HK-2 (cell line): ENCODE measurements at regions not wholly inside any gene's neighbourhood (a gene's known extent, or its start where the extent isn't known, plus 50 kb on each side); places are given as distances from the start of the nearest gene placed in this dataset.

ENCODE experiments used
- DNase-seq: peaks from one replicate; pipeline ENCODE4 v3.0.0-alpha.2; 2018; ENCODE audit not compliant: unreplicated experiment

DNA sequence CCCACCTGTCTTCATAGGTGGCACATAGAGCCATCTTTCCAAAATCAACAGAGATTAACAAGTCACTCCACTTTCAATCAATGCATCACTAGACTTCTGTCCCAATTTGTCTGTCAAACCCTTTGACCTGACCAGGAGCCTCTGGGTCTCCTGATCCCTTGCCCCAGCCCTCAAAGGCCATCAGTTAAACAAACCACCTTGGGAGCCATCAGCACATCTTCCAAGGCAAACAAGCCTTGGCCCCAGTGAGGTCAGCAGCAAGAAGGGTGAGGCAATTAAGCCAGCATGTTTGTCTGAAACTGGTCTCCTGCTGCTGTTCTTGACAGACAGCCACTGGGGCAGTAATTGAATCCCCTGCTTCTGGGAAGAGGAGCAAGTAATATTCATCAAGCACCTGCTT is 742.8 kb upstream of the TBX3 start:
- DNase-seq, result no peak

DNA sequence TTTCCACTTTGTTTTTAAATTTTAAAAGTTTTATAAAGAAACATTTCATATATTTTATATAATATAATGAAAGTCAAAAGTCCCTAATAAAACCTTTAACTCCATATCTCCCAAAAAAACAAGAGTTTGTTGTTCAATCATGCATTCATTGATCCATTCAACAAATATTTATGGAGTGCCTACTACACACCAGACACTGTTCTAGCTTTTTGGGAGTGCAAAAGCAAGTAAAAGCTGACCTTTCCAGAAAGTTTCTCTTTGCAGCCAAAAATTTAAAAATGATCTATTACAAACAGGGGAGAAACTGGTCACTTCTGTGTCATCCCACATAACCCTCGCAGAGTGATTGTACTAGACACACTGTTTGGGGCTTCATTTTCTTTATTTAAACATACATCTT is 740.0 kb upstream of the TBX3 start:
- no peak for DNase-seq

DNA sequence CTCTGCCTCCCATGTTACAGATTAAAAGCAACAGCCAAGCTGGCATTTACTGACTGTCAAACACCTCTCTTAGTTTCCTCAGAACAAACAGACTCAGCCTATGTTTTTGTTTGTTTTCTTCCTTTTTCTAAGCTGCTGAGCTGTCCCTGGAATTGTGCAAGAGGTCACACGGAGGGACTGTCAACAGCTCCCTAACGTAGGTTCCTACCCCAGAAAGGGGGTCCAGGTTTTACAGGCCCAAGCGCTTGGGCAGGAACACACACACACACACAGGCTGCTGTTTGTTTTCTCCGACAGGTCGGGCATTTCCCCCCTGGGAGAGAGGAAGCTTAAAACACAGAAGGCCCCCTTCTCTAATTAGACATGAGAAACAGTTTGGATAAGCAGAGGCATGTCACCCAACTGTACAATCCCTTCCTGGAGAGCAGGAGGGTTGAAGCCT is 739.6 kb upstream of the TBX3 start:
- no peak for DNase-seq

DNA sequence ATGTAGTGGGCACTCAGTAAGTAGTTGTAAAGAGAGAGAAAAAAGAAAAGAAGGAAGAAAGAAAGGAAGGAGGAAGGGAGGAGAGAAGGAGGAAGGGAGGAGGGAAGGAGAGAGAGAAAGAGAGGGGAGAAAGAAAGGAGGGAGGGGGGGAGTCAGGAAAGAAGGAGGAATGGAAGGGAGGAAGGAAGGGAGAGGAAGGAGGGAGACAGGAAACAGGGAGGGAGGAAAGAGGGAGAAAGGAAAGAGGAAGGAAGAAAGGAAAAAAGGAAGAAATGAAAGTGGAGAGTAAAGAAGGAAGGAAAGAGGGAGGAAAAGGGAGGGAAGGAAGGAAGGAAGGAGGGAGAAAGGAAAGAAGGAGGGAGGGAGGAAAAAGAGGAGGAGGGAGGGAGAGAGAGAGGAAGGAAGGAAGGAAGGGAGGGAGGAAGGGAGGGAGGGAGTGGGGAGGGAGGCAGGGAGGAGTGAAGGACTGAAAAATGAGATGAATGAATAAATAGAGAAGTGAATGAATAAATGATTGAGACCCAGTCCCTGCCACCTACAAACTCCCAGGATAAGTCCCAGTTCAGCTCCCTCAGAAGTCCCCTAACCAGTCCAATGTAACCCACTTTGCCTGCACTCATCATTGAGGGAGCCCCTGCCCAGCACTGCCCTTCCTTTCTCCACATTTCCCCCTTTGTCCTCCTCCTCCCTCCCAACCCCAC is 739.0 kb upstream of the TBX3 start:
- no peak for DNase-seq

DNA sequence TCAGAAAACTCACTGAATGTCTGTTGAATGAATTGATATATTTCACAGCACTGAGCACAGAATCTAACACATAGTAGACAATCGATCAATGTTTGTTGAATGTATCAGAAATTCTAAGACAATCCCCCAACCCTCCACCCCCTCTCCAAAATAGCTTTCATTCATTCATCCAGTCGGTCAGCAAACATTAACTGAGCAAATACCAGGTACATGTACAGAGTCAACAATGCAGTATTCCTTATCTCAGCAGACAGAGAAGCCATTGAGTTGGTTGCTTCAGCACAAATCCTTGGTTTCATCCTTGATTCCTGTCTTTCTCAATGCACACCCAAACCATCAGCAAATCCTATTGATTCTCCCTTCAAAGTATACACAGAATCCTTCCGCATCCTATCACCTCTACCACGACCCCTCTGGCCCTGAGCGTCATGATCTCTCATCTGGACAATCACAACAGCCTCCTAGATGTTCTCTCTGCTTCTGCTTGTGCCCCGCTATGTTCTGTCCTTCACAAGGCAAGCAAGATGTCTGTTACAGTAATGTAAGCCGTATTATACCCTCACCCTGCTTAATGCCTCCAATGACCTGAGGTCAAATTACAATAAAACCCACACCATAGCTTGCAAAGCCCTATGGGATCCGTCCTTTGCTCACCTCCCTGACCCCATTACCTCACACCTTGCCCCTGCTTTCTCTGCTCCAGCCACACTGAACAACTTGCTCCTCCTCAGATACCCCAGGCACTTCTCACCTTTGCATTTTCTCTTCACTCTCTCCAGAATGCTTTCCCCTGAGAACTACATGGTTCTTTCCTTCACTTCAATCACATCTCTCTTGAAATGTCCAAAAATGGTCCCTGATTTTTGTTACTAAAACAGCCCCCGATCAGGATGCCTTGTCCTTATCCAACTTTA is 738.1 kb upstream of the TBX3 start:
- no peak for DNase-seq

DNA sequence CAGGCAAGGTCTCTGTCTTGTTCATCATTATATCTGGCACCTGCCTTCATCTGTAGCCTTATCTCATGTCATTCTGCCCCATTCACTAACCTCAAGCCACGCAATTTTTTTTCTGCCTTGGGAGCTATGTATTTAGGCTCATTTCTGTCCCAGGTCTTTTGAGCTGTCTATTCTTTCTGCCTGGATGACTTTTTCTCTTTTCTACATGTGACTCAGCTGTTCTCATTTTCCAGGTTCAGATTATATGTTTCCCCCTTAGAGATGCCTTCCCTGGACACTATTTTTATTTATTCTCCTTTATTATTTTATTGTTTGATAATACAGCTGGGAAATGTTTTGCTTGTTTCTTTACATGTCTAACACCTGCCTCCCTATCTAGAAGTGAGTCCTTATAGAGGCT is 737.4 kb upstream of the TBX3 start:
- DNase-seq, result no peak

DNA sequence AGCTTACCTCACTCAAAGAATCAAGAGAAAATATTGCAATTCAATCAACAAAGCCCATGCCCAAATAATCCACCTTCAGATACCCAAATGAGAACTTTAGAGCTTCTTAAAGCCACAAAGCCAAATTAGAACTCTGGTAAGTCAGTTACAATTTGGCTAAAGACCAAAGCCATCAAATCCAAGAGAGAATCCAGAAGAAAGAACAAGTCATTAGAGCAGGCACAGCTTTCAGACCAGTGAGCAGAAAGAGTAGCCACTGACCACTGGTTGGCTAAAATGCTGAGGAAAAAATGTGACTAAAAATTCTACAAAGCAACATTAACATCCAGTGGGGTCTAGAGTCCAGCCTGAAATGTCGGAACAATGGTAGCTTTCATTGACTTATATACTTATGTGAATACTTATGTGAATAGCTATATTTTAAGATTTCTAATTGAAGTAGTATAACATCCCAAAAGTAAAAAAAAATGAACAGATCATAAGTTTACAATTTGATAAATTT is 735.2 kb upstream of the TBX3 start:
- DNase-seq, result no peak

DNA sequence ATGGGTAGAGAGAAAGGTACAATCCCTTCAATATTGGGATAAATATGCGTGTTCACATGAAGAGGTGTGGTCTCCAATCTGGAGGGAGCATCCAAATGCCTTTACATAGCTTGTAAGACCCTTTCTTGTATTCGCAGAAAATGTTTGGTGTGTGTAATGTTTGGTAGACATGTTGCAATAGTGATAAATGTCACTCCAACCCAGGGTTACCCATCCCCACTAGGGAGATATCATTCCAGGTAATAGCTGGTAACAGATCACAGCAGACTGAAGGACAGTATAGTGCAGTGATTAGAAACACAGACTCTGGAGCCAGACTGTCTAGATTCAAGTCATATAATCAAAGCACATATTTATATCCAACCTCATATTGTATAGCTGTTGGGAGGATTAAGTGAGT is 733.6 kb upstream of the TBX3 start:
- no peak for DNase-seq

DNA sequence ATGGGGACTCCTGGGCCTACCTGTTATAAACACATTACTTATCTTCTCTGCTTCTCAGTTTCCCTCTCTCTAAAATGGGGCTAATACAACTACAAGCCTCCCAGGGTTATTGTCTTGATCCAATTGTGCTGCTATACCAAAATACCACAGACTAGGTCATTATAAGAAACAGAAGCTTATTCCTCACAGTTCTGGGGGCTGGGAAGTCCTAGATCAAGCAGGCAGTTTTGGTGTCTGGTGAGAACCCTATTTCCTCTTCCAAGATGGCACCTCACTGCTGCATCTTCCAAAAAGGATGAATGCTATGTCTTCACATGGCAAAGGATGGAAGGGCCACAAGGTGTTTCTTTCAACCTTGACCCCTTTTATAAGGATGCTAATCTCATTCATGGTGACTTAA is 732.9 kb upstream of the TBX3 start:
- DNase-seq, result no peak

DNA sequence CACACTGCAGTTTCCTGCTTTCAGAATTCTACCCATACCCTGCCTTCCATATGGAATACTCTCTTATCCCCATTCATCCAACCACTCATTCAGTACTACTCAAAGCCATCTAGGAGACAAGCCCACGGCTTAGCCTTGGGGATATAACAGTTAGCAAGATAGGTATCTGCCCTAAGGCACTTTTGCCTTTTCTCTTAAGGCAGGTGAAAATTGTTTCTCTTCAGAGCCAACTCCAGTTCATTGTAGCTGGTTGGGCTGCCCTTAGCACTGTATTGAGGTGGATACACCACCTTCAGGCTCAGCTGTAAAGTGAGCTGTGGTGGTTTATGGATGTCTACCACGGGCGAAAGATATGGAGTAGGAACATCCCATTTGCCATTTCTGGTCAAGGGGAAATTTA is 729.7 kb upstream of the TBX3 start:
- no peak for DNase-seq

DNA sequence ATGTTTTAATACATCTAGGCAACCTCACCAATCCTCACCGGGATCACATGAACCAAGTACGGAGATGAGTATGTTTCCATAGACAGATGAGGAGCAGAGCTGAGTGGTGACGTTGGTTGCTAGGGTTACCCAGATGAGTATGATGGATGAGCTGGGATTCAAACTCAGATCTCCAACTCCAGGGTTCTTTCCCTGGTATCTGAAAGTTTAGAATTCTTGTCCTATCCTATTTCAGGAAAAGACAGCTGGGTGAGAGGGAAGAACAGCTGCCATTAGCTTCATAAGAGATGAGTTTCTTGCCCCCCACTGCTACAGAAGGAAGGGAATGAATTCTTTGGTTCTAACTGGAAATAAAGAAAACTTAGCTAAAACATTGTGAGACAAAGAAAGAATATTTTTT is 728.9 kb upstream of the TBX3 start:
- no peak for DNase-seq

DNA sequence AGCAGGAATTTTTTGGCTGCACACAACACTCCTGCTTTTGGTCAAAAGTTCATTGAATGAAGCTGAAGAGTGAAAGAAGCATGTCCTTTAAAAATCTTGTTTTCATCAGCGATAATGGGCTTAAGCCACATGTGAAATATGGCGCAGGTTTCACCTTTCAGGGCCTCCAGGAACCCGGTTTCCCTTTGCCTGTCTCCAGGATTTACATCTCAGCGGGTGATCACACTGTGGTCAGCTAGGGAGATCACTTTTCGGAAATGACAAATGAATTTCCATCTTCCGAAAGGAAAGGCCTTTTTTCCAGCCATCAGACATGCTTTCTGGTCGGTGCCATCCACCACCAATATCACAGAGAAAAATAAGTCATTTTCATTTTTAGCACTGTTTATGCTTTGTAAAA is 727.1 kb upstream of the TBX3 start:
- DNase-seq, result no peak

DNA sequence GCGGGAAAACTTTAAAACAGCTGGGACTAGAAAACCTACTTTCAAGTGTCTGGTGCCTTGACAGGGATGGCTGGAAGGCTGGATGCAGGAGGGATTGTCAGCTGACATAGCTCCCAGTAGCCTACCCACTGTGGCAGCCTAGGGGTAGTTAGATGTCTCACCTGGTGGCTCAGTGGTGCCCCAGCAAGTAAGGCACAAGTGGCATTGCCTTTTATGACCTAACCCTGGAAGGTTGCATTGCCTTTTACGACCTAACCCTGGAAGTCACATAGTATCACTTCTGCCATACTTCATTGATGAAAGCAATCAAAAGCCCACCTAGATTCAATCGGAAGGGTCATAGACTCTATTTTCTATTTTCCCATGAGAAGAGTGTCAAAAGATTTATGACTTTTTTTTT is 724.7 kb upstream of the TBX3 start:
- no peak for DNase-seq

DNA sequence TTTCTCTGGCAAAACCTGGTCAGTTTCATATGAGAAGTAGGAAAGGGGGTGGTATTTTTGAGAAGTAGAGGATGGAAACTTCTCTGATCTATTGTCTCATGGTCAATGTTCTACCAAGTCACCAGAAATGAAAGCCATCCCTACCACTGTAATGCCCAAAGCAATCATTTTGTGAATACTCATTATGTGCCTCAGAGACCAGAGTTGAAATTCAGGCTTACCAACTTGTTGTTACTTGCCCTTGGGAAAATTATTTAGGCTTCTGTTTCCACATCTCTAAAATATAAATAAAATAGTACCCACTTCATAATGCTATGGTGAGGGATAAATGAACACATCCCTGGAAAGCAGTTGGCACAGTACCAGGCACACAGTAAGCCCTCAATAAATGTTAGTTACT is 723.7 kb upstream of the TBX3 start:
- DNase-seq, result no peak

DNA sequence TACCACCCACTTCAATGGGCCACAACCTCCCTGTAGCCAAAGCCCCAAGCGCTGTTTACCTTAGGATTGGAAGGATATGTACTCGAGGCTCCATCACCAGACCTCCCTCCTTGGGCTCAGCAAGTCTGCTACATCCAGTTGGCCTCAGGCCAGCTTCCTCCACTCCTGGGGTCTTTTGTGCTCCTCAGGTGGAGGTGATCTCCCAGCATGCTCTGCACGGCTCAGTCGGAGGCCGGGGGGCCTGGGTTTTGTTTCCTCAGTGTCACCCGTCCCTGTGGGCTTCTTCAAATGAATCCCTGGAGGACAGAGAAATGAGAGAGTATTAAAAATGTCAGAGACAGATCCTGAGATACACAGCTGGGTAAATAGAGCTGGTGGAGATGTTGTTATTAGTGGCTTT is 723.1 kb upstream of the TBX3 start:
- no peak for DNase-seq

DNA sequence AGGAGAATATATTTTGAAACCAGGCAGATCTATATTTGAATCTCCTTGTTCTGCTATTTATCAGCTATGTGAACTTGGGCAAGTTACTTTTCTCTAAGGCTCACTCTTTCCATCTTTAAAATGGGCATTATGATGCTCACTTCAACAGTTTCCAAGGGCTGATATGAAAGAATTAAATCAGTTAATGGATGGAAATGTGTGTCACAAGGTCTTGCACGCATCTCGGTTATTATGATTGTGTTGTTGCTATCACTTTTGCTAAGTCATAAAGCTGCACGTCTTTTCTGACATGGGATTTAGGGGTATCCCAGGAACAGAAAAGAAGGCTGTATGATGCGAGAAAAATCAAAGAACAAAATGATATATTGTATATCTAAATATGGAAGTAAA is 721.5 kb upstream of the TBX3 start:
- DNase-seq, result no peak

DNA sequence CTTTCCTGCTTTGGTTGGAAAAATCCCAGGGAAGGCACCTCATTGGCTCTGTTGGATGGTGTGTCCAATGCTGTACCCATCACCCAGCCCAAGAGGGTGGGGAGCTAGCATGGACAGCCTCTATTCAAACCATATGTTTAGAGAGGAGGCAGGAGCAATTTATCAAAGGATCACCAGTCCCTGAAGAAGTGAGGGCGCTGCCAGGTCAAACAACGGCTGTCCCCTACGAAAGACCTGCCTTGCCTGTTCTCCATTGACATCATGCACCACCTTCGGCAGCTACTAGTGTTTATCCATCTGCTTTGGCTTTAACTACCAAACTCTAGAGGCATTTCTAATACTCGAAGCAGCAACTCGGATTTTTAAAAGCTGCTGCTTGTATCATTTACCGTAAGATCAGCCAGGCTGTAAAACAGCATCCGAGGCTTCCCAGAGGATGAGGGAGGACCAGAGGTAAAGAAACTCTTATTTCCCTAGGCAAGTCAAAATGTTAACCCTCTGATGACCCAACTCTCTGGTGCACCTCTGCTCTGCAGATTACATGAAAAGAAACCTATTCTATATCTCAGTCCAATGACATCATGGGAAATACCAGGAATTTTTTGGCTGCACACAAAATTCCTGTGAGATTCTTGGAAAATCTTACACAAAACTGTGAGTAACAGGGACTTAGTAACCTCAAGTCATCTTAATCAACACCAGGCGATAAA is 720.9 kb upstream of the TBX3 start:
- DNase-seq, result no peak

DNA sequence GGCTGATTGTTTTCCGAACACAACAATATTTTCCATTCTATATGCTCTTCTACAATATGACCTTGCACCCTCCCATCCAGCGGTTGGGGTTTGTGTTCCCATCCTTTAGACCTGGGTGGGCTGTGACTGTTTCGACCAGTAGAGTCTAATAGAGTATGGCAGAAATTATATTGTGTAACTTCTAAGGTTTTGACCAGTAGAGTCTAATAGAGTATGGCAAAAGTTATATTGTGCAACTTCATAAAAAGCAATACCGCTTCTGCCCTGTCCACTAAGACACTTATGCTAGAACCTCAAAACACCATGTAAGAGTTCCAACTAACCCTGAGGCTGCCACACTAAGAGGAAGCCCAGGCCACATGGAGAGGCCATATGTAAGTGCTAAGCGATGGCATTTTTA is 719.7 kb upstream of the TBX3 start:
- DNase-seq, result no peak

DNA sequence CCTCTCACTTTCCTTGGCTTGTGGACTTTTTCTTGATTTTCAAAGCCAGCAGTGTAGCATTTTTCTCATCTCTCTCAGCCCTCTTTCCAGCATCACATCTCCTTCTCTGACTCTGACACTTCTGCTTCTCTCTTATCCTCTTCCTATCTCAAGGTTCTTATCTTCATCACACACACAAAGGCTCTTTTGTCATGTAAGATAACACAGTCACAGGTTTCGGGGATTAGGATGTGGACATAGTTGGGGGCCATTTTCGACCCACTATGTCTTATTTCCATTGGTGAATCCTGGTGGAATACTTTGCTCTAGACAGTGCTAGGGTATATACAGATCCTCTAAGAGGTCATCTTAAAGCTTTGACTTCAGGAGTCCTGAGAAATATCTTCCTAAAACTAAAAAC is 719.3 kb upstream of the TBX3 start:
- DNase-seq, result no peak

DNA sequence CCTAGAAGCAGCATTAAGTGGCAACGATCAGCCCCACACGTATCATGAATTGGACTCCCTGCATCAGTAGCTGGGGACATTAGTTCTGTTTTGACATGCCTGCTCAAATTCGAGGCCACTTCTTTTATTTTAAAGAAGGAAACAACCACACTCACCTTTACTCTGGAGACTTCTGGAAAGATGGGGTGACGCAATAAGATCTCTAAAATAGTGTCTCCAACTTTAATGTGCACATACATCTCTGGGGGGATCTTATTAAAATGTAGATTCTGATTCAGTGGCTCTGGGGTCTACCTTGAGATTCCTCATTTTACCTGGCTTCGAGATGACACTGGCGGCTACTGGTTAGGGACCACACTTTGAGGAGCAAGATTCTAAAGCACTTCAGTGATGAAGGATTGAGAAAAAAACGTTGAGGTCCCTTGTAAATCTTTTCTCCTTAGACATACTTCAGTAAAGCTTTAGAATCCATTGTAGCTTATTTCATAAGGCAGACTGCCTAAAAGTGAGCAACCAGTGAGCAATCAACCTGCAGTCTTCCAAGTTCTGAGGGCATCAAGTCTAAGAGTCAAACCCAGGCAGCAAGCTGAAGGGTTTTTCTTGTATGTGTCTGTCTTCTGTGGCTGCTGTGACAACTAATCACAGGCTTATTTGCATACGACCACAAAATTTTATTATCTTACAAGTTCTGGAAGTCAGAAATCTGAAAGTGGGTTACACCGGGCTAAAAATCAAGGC is 718.6 kb upstream of the TBX3 start:
- DNase-seq, result no peak

DNA sequence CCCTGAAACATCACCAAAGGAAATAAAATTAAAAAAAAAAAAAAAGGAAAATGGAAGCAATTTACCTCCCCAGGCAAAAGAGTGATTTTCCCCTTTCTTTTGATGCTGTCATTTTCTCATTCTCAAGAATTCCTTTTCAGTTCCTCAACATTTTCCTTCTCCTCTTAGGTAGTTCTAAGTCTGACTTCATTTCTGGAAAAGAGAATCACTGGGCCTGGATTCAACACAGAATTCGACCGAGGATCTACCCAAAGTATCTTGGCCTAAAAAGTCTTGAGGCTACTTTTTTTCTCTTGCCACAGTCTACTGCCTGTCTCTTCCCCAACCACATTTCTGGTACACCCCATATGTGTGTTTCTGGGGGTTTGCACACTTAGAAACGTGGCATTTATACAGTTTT is 717.8 kb upstream of the TBX3 start:
- DNase-seq, result no peak

DNA sequence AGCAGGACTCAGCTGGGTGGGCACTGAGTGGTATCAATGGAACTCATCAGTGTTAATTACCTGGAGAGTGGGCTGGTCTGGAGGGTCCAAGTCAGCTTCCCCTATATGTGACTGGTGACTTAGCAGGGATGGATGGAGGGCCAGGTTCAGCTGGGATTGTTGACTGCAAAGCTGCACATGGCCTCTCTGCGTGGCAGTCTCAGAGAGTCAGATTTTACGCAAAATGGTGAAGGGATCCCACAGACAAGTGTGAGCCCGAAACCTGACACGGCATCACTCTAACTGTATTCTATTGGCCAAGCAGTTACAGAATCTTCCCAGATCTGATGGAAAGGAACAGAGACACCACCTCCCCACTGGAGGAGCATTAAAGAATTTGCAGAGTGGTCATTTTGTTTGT is 716.0 kb upstream of the TBX3 start:
- no peak for DNase-seq
